Activated CD8-positive, alpha-beta T cell treated with anti-CD3 and anti-CD28 coated beads for 36 hours (primary cell): ENCODE measurements at regions not wholly inside any gene's neighbourhood (a gene's known extent, or its start where the extent isn't known, plus 50 kb on each side); places are given as distances from the start of the nearest gene placed in this dataset.

Experiments
- ATAC-seq: fragments of 200-7000 bp; cut with Tn5 transposase; one replicate; pipeline ENCODE4 v1.10.0; 2021; ENCODE audit warnings: mild to moderate bottlenecking, moderate library complexity
- CTCF ChIA-PET: fragments of 350-600 bp; sonication (Branson Sonifier 250); formaldehyde crosslinking; loops from one replicate; lab custom pipeline; 2021; ENCODE audit warnings: antibody characterized with exemption; lab: Charles Lee
- POLR2A ChIA-PET: fragments of 350-600 bp; sonication (Branson Sonifier 250); formaldehyde crosslinking; loops from one replicate; lab custom pipeline; 2021; ENCODE audit warnings: antibody characterized with exemption; lab: Charles Lee
- DNase-seq: peaks from one replicate; pipeline ENCODE4 v3.0.0-alpha.2; 2020
- H3K27ac Mint-ChIP-seq: one replicate; pipeline ENCODE4 v1.8.0; 2021; ENCODE audit warnings: mild to moderate bottlenecking, mixed read lengths
- H3K27me3 Mint-ChIP-seq: one replicate; pipeline ENCODE4 v1.8.0; 2021; ENCODE audit warnings: mixed read lengths
- H3K36me3 Mint-ChIP-seq: one replicate; pipeline ENCODE4 v1.8.0; 2021; ENCODE audit warnings: low read depth, mixed read lengths
- H3K4me1 Mint-ChIP-seq: one replicate; pipeline ENCODE4 v1.8.0; 2021; ENCODE audit warnings: low read depth, mixed read lengths
- H3K4me3 Mint-ChIP-seq: one replicate; pipeline ENCODE4 v1.8.0; 2021; ENCODE audit warnings: mild to moderate bottlenecking, moderate library complexity, mixed read lengths
- H3K9me3 Mint-ChIP-seq: one replicate; pipeline ENCODE4 v1.8.0; 2021; ENCODE audit warnings: mixed read lengths
- intact Hi-C: fragments of 100-400 bp; cut with micrococcal nuclease; formaldehyde crosslinking; loops from one replicate; pipeline ENCODE4 v1.10.0; 2022
- TF ChIP-seq, protein P1 (sequence below): fragments of 200-600 bp; IDR thresholded peaks from one replicate; pipeline ENCODE4 v1.8.0; 2022; ENCODE audit warnings: antibody characterized with exemption, mild to moderate bottlenecking

DNA sequence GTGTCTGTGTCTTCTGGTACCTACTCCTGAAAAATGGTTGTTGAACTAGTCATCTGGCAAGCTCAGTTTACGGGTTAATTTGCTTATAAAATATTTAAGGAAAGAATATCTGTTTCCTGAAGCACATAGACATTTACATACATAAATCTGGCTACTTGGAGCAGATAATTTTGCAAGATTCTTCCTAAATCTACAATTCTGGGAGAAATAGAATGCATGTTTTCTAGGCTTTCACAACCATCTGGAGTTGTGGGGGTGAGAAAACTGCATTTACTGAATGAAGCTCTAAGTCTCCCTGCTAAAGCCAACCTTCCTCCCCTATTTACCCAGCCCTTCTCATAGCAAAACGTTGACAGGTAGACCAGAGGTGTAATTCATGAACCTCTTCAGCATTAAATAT, 393.7 kb upstream of the ARGLU1 start:
- DNase-seq (no peak), ATAC-seq (no peak)
- H3K36me3 Mint-ChIP-seq, result no peaks in the 10 kb centered on the region
- H3K27me3 Mint-ChIP-seq, result no peaks in the 10 kb centered on the region
- no peaks in the 10 kb centered on the region for H3K9me3 Mint-ChIP-seq
- H3K4me1 Mint-ChIP-seq, result no peaks in the 10 kb centered on the region
- ChIA-PET POLR2A (no interaction called here), CTCF (no interaction called here)
- TF ChIP-seq, protein P1, sequence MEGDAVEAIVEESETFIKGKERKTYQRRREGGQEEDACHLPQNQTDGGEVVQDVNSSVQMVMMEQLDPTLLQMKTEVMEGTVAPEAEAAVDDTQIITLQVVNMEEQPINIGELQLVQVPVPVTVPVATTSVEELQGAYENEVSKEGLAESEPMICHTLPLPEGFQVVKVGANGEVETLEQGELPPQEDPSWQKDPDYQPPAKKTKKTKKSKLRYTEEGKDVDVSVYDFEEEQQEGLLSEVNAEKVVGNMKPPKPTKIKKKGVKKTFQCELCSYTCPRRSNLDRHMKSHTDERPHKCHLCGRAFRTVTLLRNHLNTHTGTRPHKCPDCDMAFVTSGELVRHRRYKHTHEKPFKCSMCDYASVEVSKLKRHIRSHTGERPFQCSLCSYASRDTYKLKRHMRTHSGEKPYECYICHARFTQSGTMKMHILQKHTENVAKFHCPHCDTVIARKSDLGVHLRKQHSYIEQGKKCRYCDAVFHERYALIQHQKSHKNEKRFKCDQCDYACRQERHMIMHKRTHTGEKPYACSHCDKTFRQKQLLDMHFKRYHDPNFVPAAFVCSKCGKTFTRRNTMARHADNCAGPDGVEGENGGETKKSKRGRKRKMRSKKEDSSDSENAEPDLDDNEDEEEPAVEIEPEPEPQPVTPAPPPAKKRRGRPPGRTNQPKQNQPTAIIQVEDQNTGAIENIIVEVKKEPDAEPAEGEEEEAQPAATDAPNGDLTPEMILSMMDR, result no peak
- H3K27ac Mint-ChIP-seq, result no peak overlapping the region
- H3K4me3 Mint-ChIP-seq, result no peak overlapping the region
- intact Hi-C loops, result no loop called here

DNA sequence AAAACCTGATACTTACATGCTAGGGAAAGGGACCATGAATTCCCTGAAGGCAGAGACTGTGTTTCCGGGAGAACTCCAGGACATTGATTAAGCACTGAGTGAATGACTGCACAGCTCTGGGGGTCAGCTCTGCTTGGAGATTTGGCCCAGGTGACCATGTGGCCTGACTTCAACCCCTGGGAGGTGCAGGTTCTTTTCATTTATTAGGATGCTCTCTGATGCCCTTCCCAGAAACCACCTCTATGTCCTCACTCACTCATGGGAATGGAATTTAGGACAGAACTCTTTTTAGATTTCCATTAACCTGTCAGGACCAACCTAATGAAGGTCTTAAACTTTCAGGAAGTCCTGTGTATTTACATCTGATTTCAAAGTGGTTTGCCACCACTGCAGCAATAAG, 393.3 kb upstream of the ARGLU1 start:
- no peak for DNase-seq
- POLR2A ChIA-PET, result no interaction called here
- intact Hi-C loops, result no loop called here
- CTCF ChIA-PET, result no interaction called here
- Mint-ChIP-seq H3K27ac (no peak overlapping the region), H3K4me1 (no peaks in the 10 kb centered on the region), H3K9me3 (no peaks in the 10 kb centered on the region), H3K36me3 (no peaks in the 10 kb centered on the region), H3K4me3 (no peak overlapping the region), H3K27me3 (no peaks in the 10 kb centered on the region)
- ATAC-seq, result no peak
- TF ChIP-seq, protein P1, result no peak

DNA sequence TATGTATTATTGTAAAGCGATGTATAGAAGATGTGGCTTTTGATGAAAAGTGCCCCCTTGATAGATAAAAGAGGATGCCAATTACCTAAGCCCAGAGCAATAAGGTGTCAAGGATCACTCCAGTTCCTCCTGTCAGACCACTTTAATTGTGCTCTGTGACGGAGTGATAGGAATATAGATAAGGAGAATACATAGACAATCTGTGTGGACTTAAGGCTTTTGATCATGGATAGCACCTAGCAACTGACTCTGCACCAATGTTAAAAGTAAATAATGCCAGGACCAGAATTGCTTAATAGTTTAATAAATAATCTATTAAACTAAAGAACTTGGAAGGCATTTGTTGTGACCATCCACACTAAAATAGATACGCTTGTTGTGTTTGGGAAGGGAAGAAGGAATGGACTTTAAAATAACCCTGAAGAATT, 390.7 kb upstream of the ARGLU1 start:
- Mint-ChIP-seq H3K27me3 (no peaks in the 10 kb centered on the region), H3K27ac (no peak overlapping the region), H3K4me1 (no peaks in the 10 kb centered on the region), H3K36me3 (no peaks in the 10 kb centered on the region), H3K4me3 (no peak overlapping the region), H3K9me3 (peaks cover 5% of the 10 kb centered on the region)
- no peak for DNase-seq
- no peak for ATAC-seq
- ChIA-PET CTCF (no interaction called here), POLR2A (no interaction called here)
- TF ChIP-seq, protein P1, result no peak
- intact Hi-C loops, result no loop called here

DNA sequence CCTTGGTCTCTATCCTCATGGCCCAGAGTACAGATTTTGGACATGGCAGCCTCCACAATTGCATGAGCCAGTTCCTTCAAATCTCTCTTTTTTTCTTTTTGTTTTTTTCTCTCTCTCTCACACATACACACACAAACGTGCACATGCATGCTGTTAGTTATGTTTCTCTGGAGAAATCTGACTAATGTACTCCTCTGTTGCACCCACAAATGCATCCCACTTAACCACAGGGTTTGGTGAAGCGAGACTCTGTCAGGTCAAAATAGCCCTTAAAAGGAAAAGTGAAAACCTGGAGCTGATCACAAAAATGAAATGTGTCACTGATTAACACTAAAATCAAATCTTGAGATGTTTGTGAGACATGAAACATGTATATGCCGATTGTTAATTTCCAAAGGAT, 374.6 kb upstream of the ARGLU1 start:
- TF ChIP-seq, protein P1, result no peak
- Mint-ChIP-seq H3K27me3 (no peaks in the 10 kb centered on the region), H3K4me3 (no peak overlapping the region), H3K9me3 (no peaks in the 10 kb centered on the region), H3K4me1 (no peaks in the 10 kb centered on the region), H3K27ac (no peak overlapping the region), H3K36me3 (no peaks in the 10 kb centered on the region)
- ChIA-PET POLR2A (no interaction called here), CTCF (interaction anchor here (1.3 kb wide), 1 partner anchor 24 kb away, joined by 3 read pairs; no protein-coding TSS in a partner anchor)
- no peak for DNase-seq
- no peak for ATAC-seq
- intact Hi-C loops, result no loop called here

DNA sequence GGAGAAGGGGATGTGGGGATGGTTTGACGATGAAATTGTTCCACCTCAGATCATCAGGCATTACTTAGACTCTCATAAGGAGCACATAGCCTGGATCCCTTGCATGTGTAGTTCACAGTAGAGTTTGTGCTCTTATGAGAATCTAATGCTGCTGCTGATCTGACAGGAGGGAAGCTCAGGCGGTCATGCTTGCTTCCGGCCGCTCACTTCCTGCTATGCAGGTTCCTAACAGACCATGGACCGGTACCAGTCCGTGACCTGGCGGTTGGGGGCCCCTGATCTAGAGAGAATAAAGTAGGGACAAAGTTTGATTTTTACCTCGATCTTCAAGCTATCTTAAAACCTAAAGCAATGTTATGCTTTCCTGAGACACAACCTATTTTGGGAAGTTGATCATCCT, 373.8 kb upstream of the ARGLU1 start:
- intact Hi-C loops, result no loop called here
- no peaks in the 10 kb centered on the region for H3K4me1 Mint-ChIP-seq
- no peak for ATAC-seq
- CTCF ChIA-PET, result interaction anchor here (1.3 kb wide), 1 partner anchor 23 kb away, joined by 3 read pairs; no protein-coding TSS in a partner anchor
- H3K27me3 Mint-ChIP-seq, result no peaks in the 10 kb centered on the region
- H3K9me3 Mint-ChIP-seq, result no peaks in the 10 kb centered on the region
- no peak overlapping the region for H3K27ac Mint-ChIP-seq
- DNase-seq, result no peak
- POLR2A ChIA-PET, result interaction anchor here (0.7 kb wide), 1 partner anchor 1674 kb away, joined by 3 read pairs; no protein-coding TSS in a partner anchor
- TF ChIP-seq, protein P1, result no peak
- no peaks in the 10 kb centered on the region for H3K36me3 Mint-ChIP-seq
- no peak overlapping the region for H3K4me3 Mint-ChIP-seq
